ENCODE measurements at regions not wholly inside any gene's neighbourhood (a gene's known extent, or its start where the extent isn't known, plus 50 kb on each side); places are given as distances from the start of the nearest gene placed in this dataset.
"Not testable (repeated sequence)": the region's sequence is repeated elsewhere in the genome, so short reads cannot be mapped to it uniquely, and the experiment has no call there.

GRCh38 chr12:30567082-30567481 is 128.6 kb downstream of the IPO8 start:
- H3K36me3 Mint-ChIP-seq (ENCODE audit: unreplicated experiment): no peaks in the 10 kb centered on the region
- TF ChIP-seq CTCF (IDR thresholded peaks at IDR 0.05): no peak
- H3K9me3 Mint-ChIP-seq (ENCODE audit: unreplicated experiment): no peaks in the 10 kb centered on the region
- no peak overlapping the region for H3K27ac Mint-ChIP-seq (ENCODE audit: unreplicated experiment)
- no peak overlapping the region for H3K4me3 Mint-ChIP-seq (ENCODE audit: unreplicated experiment)
- peaks cover 26% of the 10 kb centered on the region for H3K27me3 Mint-ChIP-seq (ENCODE audit: unreplicated experiment)
- no peaks in the 10 kb centered on the region for H3K4me1 Mint-ChIP-seq (ENCODE audit: unreplicated experiment)
- no peak for DNase-seq (ENCODE audit: extremely low spot score, unreplicated experiment)

- H3K36me3 Mint-ChIP-seq (ENCODE audit: unreplicated experiment): no peaks in the 10 kb centered on the region
- peaks cover 29% of the 10 kb centered on the region for H3K27me3 Mint-ChIP-seq (ENCODE audit: unreplicated experiment)
- H3K9me3 Mint-ChIP-seq (ENCODE audit: unreplicated experiment): peaks cover 12% of the 10 kb centered on the region
- no peak for DNase-seq (ENCODE audit: extremely low spot score, unreplicated experiment)
- no peak for TF ChIP-seq CTCF (IDR thresholded peaks at IDR 0.05)
- no peaks in the 10 kb centered on the region for H3K4me1 Mint-ChIP-seq (ENCODE audit: unreplicated experiment)
- no peak overlapping the region for H3K4me3 Mint-ChIP-seq (ENCODE audit: unreplicated experiment)
- no peak overlapping the region for H3K27ac Mint-ChIP-seq (ENCODE audit: unreplicated experiment)
Observed at GRCh38 chr12:30564394-30564793, 131.3 kb downstream of the IPO8 start.

- no peaks in the 10 kb centered on the region for H3K36me3 Mint-ChIP-seq (ENCODE audit: unreplicated experiment)
- H3K27me3 Mint-ChIP-seq (ENCODE audit: unreplicated experiment): peaks cover 52% of the 10 kb centered on the region
- no peak overlapping the region for H3K27ac Mint-ChIP-seq (ENCODE audit: unreplicated experiment)
- no peak for TF ChIP-seq CTCF (IDR thresholded peaks at IDR 0.05)
- no peak for DNase-seq (ENCODE audit: extremely low spot score, unreplicated experiment)
- H3K9me3 Mint-ChIP-seq (ENCODE audit: unreplicated experiment): peaks cover 6% of the 10 kb centered on the region
- no peaks in the 10 kb centered on the region for H3K4me1 Mint-ChIP-seq (ENCODE audit: unreplicated experiment)
- H3K4me3 Mint-ChIP-seq (ENCODE audit: unreplicated experiment): no peak overlapping the region
Observed at GRCh38 chr12:30548203-30548602, 147.5 kb downstream of the IPO8 start.

GRCh38 chr12:30546121-30546520 is 149.5 kb downstream of the IPO8 start:
- no peak for TF ChIP-seq CTCF (IDR thresholded peaks at IDR 0.05)
- Mint-ChIP-seq H3K27me3 (ENCODE audit: unreplicated experiment) (peaks cover 51% of the 10 kb centered on the region), H3K4me1 (ENCODE audit: unreplicated experiment) (no peaks in the 10 kb centered on the region), H3K9me3 (ENCODE audit: unreplicated experiment) (peaks cover 9% of the 10 kb centered on the region), H3K4me3 (ENCODE audit: unreplicated experiment) (no peak overlapping the region), H3K27ac (ENCODE audit: unreplicated experiment) (no peak overlapping the region), H3K36me3 (ENCODE audit: unreplicated experiment) (no peaks in the 10 kb centered on the region)
- no peak for DNase-seq (ENCODE audit: extremely low spot score, unreplicated experiment)

- H3K4me3 Mint-ChIP-seq (ENCODE audit: unreplicated experiment); DNase-seq (ENCODE audit: extremely low spot score, unreplicated experiment); H3K4me1 Mint-ChIP-seq (ENCODE audit: unreplicated experiment); H3K27ac Mint-ChIP-seq (ENCODE audit: unreplicated experiment); H3K36me3 Mint-ChIP-seq (ENCODE audit: unreplicated experiment): not testable (repeated sequence)
- Mint-ChIP-seq H3K27me3 (ENCODE audit: unreplicated experiment) (peaks cover 54% of the 10 kb centered on the region), H3K9me3 (ENCODE audit: unreplicated experiment) (peaks cover 16% of the 10 kb centered on the region)
Observed at GRCh38 chr12:30544704-30545103, 151.0 kb downstream of the IPO8 start.

GRCh38 chr12:30537228-30537627 is 158.4 kb downstream of the IPO8 start:
- peaks cover 10% of the 10 kb centered on the region for H3K9me3 Mint-ChIP-seq (ENCODE audit: unreplicated experiment)
- no peak for TF ChIP-seq CTCF (IDR thresholded peaks at IDR 0.05)
- no peak for DNase-seq (ENCODE audit: extremely low spot score, unreplicated experiment)
- peaks cover 13% of the 10 kb centered on the region for H3K27me3 Mint-ChIP-seq (ENCODE audit: unreplicated experiment)
- no peaks in the 10 kb centered on the region for H3K36me3 Mint-ChIP-seq (ENCODE audit: unreplicated experiment)
- no peaks in the 10 kb centered on the region for H3K4me1 Mint-ChIP-seq (ENCODE audit: unreplicated experiment)
- H3K4me3 Mint-ChIP-seq (ENCODE audit: unreplicated experiment): no peak overlapping the region
- H3K27ac Mint-ChIP-seq (ENCODE audit: unreplicated experiment): no peak overlapping the region

Measured in osteocyte (in vitro differentiated cells).